Endothelial cell of umbilical vein (primary cell): ENCODE measurements at regions not wholly inside any gene's neighbourhood (a gene's known extent, or its start where the extent isn't known, plus 50 kb on each side); places are given as distances from the start of the nearest gene placed in this dataset.

Source experiments
- BruUV-seq: library from RNA; stranded (reverse); fragments of 400-500 nt; replicated peaks from 2 replicates; lab custom pipeline; 2021; lab: Mats Ljungman, UMichigan
- CTCF ChIA-PET: fragments of 300-600, 350-600 bp; sonication (Branson Sonifier 250); formaldehyde crosslinking; loops from one replicate; lab custom pipeline; 2021; ENCODE audit warnings: antibody characterized with exemption, inconsistent platforms; lab: Charles Lee
- POLR2A ChIA-PET: fragments of 300-600, 350-600 bp; sonication (Branson Sonifier 250); formaldehyde crosslinking; loops from one replicate; lab custom pipeline; 2021; ENCODE audit warnings: antibody characterized with exemption, inconsistent platforms; lab: Charles Lee
- DNase-seq: peaks from one replicate; pipeline ENCODE4 v3.0.0-alpha.2; 2011; ENCODE audit warnings: low read depth, low spot score
- FAIRE-seq: peaks from 2 replicates; lab custom pipeline; 2011; peaks lifted over from hg19 to GRCh38; lab: Jason Lieb, UNC
- H2AFZ ChIP-seq: 2 replicates; pipeline ENCODE4 v1.6.0; 2012; ENCODE audit warnings: low read depth, low read length, control low read depth, inconsistent platforms
- H3K27ac ChIP-seq: 2 replicates; pipeline ENCODE4 v1.5.1; 2011; ENCODE audit warnings: low read depth, mild to moderate bottlenecking, control low read depth, low read length, moderate library complexity; ENCODE audit not compliant: insufficient read depth
- H3K27me3 ChIP-seq, 2 experiments: 2 replicates each; pipeline versions ENCODE4 v1.6.0 to v1.6.1; 2011; ENCODE audit warnings: low read length in 2 of 2, mixed read lengths in 1 of 2; ENCODE audit not compliant: control insufficient read depth in 2 of 2, insufficient read depth in 2 of 2
- H3K36me3 ChIP-seq, 2 experiments: 2 replicates in 1 of 2; 3 replicates in 1 of 2; pipeline ENCODE4 v1.5.1; 2011; ENCODE audit warnings: low read length in 2 of 2, mild to moderate bottlenecking in 1 of 2, moderate library complexity in 1 of 2; ENCODE audit not compliant: control insufficient read depth in 2 of 2, insufficient read depth in 2 of 2; ENCODE audit errors: extremely low read depth in 1 of 2
- H3K4me1 ChIP-seq: 3 replicates; pipeline ENCODE4 v1.5.1; 2011; ENCODE audit warnings: mild to moderate bottlenecking, low read length; ENCODE audit not compliant: control insufficient read depth, insufficient read depth; ENCODE audit errors: extremely low read depth
- H3K4me2 ChIP-seq: 2 replicates; pipeline ENCODE4 v1.6.1; 2011; ENCODE audit warnings: low read length, control low read depth, mixed read lengths; ENCODE audit not compliant: insufficient read depth
- H3K4me3 ChIP-seq, 3 experiments: fragments of 200-600 bp in 1 of 3; sonication (generic), shearing (Covaris generic) in 1 of 3; replicated peaks in 1 of 3; 2 replicates each; pipeline ENCODE4 v1.5.1; 2011 to 2016; ENCODE audit warnings: control low read depth in 3 of 3, low read length in 3 of 3, mild to moderate bottlenecking in 2 of 3, inconsistent platforms in 1 of 3, low read depth in 1 of 3, moderate library complexity in 1 of 3; ENCODE audit not compliant: insufficient read depth in 1 of 3
- H3K79me2 ChIP-seq: 2 replicates; pipeline ENCODE4 v1.6.0; 2012; ENCODE audit warnings: low read length, inconsistent platforms; ENCODE audit not compliant: control insufficient read depth, insufficient read depth
- H3K9ac ChIP-seq: replicated peaks from 2 replicates; pipeline ENCODE3; 2011; ENCODE audit warnings: low read length, control low read depth; ENCODE audit not compliant: insufficient read depth; ENCODE audit errors: extremely low read depth
- H3K9me1 ChIP-seq: replicated peaks from 3 replicates; pipeline ENCODE4 v1.6.0; 2011; ENCODE audit warnings: mild to moderate bottlenecking, low read length; ENCODE audit not compliant: control insufficient read depth, insufficient read depth; ENCODE audit errors: extremely low read depth
- H3K9me3 ChIP-seq: replicated peaks from 2 replicates; pipeline ENCODE4 v1.5.1; 2012; ENCODE audit warnings: low read length, inconsistent platforms; ENCODE audit not compliant: control insufficient read depth, insufficient read depth
- H4K20me1 ChIP-seq: replicated peaks from 2 replicates; pipeline ENCODE3; 2011; ENCODE audit warnings: mild to moderate bottlenecking, low read length; ENCODE audit not compliant: control insufficient read depth, insufficient read depth; ENCODE audit errors: extremely low read depth
- CTCF ChIP-seq, 2 donors: IDR thresholded peaks; 1 replicate in 1 of 2; 2 replicates in 1 of 2; pipeline ENCODE4 v1.5.1; 2011; ENCODE audit warnings: low read length in 2 of 2, mild to moderate bottlenecking in 2 of 2, moderate library complexity in 2 of 2, control low read depth in 1 of 2, inconsistent platforms in 1 of 2, low read depth in 1 of 2; ENCODE audit not compliant: insufficient read depth in 1 of 2; ENCODE audit errors: extremely low read depth in 1 of 2
- EZH2 ChIP-seq: IDR thresholded peaks from 2 replicates; pipeline ENCODE4 v1.6.1; 2012; ENCODE audit warnings: borderline replicate concordance, low read depth, mild to moderate bottlenecking, moderate library complexity, low read length, inconsistent platforms; ENCODE audit not compliant: severe bottlenecking
- FOS ChIP-seq: IDR thresholded peaks from 2 replicates; pipeline ENCODE4 v1.6.1; 2011; ENCODE audit warnings: mild to moderate bottlenecking, low read length, moderate library complexity, borderline replicate concordance; ENCODE audit not compliant: insufficient read depth
- GATA2 ChIP-seq: IDR thresholded peaks from 2 replicates; pipeline ENCODE4 v1.7.0; 2011; ENCODE audit warnings: low read depth, mild to moderate bottlenecking, moderate library complexity, mixed read lengths, low read length; ENCODE audit not compliant: insufficient read length, insufficient read depth
- JUN ChIP-seq: IDR thresholded peaks from 2 replicates; pipeline ENCODE4 v1.6.1; 2011; ENCODE audit warnings: borderline replicate concordance, low read depth; ENCODE audit not compliant: insufficient read length, insufficient read depth
- MYC ChIP-seq: IDR thresholded peaks from one replicate; pipeline ENCODE4 v1.6.1; 2011; ENCODE audit warnings: mild to moderate bottlenecking, low read depth, low read length
- POLR2A ChIP-seq: IDR thresholded peaks from 2 replicates; pipeline ENCODE4 v1.6.1; 2012; ENCODE audit warnings: low read depth, mild to moderate bottlenecking, control low read depth, low read length
- POLR2AphosphoS5 ChIP-seq: IDR thresholded peaks from 2 replicates; pipeline ENCODE4 v1.6.1; 2012; ENCODE audit warnings: low read depth, mild to moderate bottlenecking, control low read depth, low read length, moderate library complexity; ENCODE audit not compliant: insufficient read depth
- dilution Hi-C: fragments of 300-500 bp; cut with MboI; formaldehyde crosslinking; loops from one replicate; pipeline ENCODE4 v1.15.0; 2019; ENCODE audit warnings: low sequenced_read_pairs; ENCODE audit not compliant: extremely low pct_ligation_motif_present
- intact Hi-C: fragments of 100-400 bp; cut with micrococcal nuclease; formaldehyde crosslinking; loops from one replicate; pipeline ENCODE4 v1.10.0; 2022
- TF ChIP-seq, protein P1 (sequence below): IDR thresholded peaks from 2 replicates; pipeline ENCODE4 v1.6.1; 2011; ENCODE audit not compliant: insufficient read depth, insufficient read length

DNA sequence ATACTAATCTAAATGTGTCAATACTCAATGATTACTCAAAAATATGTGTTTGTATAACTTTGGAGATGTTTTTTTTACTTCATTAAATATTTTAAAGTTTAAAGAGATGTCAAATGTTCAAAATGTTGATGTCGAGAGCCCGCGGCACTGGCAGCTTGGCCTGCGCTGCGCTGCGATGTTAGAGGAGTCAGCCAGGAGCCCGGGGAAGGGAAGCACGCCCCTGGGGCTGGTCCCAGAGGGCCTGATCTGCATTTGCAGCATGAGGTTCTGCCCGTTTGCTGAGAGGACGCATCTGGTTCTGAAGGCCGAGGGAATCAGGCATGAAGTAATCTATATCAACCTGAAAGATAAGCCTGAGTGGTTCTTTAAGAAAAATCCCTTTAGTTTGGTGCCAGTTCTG, 66.4 kb upstream of the ATP2C1 start:
- no peaks in the 10 kb centered on the region for H4K20me1 ChIP-seq
- H2AFZ ChIP-seq, result no peak overlapping the region
- TF ChIP-seq GATA2 (no peak), MYC (no peak), POLR2A (no peak), EZH2 (no peak), FOS (no peak), CTCF (IDR thresholded peaks at IDR 0.05; ENCODE audit: extremely low read depth in 1 of 2, insufficient read depth in 1 of 2, low read depth in 1 of 2, low read length in 2 of 2) (no peak), JUN (no peak), POLR2AphosphoS5 (no peak)
- TF ChIP-seq, protein P1, sequence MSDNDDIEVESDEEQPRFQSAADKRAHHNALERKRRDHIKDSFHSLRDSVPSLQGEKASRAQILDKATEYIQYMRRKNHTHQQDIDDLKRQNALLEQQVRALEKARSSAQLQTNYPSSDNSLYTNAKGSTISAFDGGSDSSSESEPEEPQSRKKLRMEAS, result no peak
- H3K27me3 ChIP-seq, result peaks cover 3 to 6% of the 10 kb centered on the region in 2 experiments
- ChIA-PET POLR2A (no interaction called here), CTCF (interaction anchor here (1.0 kb wide), 1 partner anchor 10 kb away, joined by 4 read pairs; no protein-coding TSS in a partner anchor)
- H3K36me3 ChIP-seq, result no peaks in the 10 kb centered on the region
- no peaks in the 10 kb centered on the region for H3K79me2 ChIP-seq
- no peak for FAIRE-seq
- no peak for DNase-seq
- no peaks in the 10 kb centered on the region for H3K9me3 ChIP-seq
- H3K4me3 ChIP-seq, result no peak overlapping the region
- H3K9ac ChIP-seq, result no peak overlapping the region
- intact Hi-C loops (no loop called here), dilution Hi-C loops (no loop called here)
- H3K9me1 ChIP-seq, result no peaks in the 10 kb centered on the region
- no TSS peak for BruUV-seq
- H3K4me2 ChIP-seq, result no peak overlapping the region
- no peaks in the 10 kb centered on the region for H3K4me1 ChIP-seq
- no peak overlapping the region for H3K27ac ChIP-seq
